Duodenal mucosa (tissue), 2 donors: ENCODE measurements at regions not wholly inside any gene's neighbourhood (a gene's known extent, or its start where the extent isn't known, plus 50 kb on each side); places are given as distances from the start of the nearest gene placed in this dataset.

Experiments used
- H3K27ac ChIP-seq: one replicate; pipeline ENCODE4 v1.7.0; 2013; ENCODE audit warnings: low read depth, low read length
- H3K27me3 ChIP-seq, 2 donors: one replicate each; pipeline ENCODE4 v1.7.0; 2013; ENCODE audit warnings: low read length in 2 of 2, control low read depth in 1 of 2; ENCODE audit not compliant: insufficient read depth in 2 of 2, control insufficient read depth in 1 of 2
- H3K36me3 ChIP-seq, 2 donors: one replicate each; pipeline ENCODE4 v1.7.0; 2013; ENCODE audit warnings: low read length in 2 of 2, control low read depth in 1 of 2; ENCODE audit not compliant: insufficient read depth in 2 of 2, control insufficient read depth in 1 of 2
- H3K4me1 ChIP-seq, 2 donors: one replicate each; pipeline ENCODE4 v1.7.0; 2013; ENCODE audit warnings: low read length in 2 of 2, control low read depth in 1 of 2; ENCODE audit not compliant: insufficient read depth in 2 of 2, control insufficient read depth in 1 of 2
- H3K4me3 ChIP-seq, 2 donors: one replicate each; pipeline ENCODE4 v1.7.0; 2013; ENCODE audit warnings: low read length in 2 of 2, low read depth in 1 of 2
- H3K9ac ChIP-seq, 2 donors: one replicate each; pipeline ENCODE4 v1.7.0; 2013; ENCODE audit warnings: low read length in 2 of 2, low read depth in 1 of 2
- H3K9me3 ChIP-seq, 2 donors: one replicate each; pipeline ENCODE4 v1.7.0; 2013; ENCODE audit warnings: low read length in 2 of 2, control low read depth in 1 of 2; ENCODE audit not compliant: control insufficient read depth in 1 of 2

DNA sequence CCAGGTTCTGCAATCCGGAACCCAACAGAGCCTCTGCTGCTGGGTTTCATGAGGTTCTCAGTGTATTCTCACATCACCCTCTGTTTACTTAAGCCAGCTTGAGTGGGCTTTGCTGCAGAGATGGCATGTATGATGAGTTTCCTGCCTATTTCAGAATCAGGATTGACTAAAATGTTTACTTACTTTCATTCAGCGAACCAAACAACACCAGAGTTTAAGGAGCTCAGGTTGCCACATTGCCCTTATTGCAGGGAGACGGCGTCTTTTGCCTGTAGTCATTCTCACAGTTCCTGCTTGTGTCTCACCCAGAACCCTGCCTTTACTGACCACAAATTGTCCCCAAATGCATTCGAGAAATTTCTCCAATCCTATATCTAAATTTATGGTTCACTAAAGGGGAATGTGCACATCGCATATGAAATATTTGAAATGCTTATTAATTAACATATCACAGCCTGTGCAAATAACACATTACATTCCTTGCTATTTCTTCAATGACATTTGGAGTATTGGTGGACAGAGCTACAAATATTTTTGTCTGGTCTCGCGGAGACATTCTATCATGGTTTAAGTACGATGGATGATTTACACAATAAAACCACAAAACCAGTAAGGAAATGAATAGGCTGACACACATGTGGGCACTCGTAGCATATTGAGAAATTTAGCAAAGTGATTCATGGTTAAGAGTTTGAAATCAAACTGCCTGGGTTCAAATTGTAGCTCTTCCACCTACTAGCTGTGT, 377.2 kb upstream of the CFAP20DC start:
- H3K27ac ChIP-seq: no peak overlapping the region
- no peaks in the 10 kb centered on the region for H3K9me3 ChIP-seq

DNA sequence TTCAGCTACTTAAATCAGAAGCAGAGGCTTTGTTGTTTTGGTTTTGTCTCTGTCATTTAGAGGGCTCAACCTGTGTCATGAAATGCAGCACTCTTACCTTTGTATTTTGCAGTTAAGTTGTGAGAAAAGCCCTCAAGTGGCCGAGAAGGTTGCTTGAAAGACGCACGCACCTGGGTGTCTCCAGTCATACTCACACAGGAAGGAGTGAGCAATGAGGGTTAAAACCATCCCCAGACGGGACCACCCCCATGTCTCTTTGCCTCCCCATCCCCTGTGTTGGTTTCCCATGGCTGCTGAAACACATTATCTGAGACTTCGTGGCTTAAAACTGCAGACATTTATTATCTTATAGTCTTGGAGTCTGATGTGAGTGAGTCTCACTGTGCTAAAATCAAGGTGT, 376.1 kb upstream of the CFAP20DC start:
- Histone ChIP-seq H3K9ac (no peak overlapping the region), H3K4me3 (no peak overlapping the region), H3K27me3 (no peaks in the 10 kb centered on the region), H3K36me3 (no peaks in the 10 kb centered on the region), H3K9me3 (no peaks in the 10 kb centered on the region), H3K27ac (no peak overlapping the region), H3K4me1 (peaks cover 0 to 5% of the 10 kb centered on the region in 2 donors)

More for the DNA sequence above, 377.2 kb upstream of the CFAP20DC start:
- no peaks in the 10 kb centered on the region for H3K36me3 ChIP-seq
- no peaks in the 10 kb centered on the region for H3K27me3 ChIP-seq
- peaks cover 0 to 5% of the 10 kb centered on the region in 2 donors for H3K4me1 ChIP-seq
- H3K4me3 ChIP-seq: no peak overlapping the region
- H3K9ac ChIP-seq: no peak overlapping the region

DNA sequence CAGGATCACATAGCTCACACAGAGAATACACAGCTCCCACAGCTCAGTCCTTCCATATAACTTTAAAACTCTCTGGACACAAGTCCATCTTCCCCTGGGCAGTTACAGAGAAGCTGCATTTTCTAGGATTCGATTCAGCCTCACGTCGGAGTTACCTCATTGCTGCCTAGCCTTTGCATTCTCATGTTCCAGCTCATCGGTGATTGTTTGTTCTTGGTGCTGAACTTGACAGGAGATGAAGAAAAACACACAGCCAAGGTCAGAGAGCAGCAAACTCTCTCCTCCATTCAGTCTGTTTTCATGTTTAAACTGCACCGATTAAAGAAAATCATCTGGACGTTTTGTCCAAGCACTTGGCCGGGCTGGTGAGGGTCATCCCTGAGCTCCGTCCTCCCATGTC, 375.5 kb upstream of the CFAP20DC start:
- Histone ChIP-seq H3K27me3 (no peaks in the 10 kb centered on the region), H3K36me3 (no peaks in the 10 kb centered on the region), H3K4me3 (no peak overlapping the region), H3K4me1 (peaks cover 0 to 5% of the 10 kb centered on the region in 2 donors), H3K9ac (no peak overlapping the region), H3K9me3 (no peaks in the 10 kb centered on the region), H3K27ac (no peak overlapping the region)

DNA sequence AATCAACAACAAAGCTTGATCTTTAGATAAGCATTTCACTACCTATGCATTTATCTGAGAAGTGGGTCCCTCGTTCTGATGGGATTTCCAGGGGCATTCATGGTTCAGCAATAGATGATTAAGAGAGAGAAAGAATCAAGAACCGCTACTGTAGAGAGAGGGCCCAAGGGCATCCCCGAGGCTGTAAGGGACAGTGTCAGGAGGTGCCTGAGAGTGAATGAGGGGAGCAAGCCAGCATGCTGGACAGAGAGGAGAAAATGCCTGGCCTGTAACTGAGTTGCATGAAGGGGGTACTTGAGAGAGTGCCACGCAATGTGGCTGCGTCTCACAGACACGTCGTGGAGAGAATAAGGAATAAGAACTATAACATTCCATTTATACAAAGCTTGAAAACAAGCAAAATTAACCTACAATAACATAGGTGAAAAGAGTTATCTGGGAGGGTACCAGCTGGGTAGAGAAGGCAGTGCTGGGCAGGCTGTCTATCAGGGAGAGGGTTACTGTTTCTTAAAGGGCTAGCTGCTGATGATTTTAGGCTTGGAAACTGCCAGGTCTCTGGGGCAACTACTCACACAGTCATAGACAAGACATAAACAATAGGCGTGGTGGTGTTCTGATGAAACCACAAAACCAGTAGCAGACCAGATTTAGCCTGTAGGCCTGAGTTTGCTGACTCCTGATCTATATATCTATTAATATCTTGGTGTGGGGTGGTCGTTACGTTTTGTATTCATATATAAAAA, 374.6 kb upstream of the CFAP20DC start:
- Histone ChIP-seq H3K9ac (no peak overlapping the region), H3K4me3 (no peak overlapping the region), H3K4me1 (peaks cover 0 to 5% of the 10 kb centered on the region in 2 donors), H3K9me3 (no peaks in the 10 kb centered on the region), H3K36me3 (no peaks in the 10 kb centered on the region), H3K27ac (no peak overlapping the region), H3K27me3 (no peaks in the 10 kb centered on the region)

DNA sequence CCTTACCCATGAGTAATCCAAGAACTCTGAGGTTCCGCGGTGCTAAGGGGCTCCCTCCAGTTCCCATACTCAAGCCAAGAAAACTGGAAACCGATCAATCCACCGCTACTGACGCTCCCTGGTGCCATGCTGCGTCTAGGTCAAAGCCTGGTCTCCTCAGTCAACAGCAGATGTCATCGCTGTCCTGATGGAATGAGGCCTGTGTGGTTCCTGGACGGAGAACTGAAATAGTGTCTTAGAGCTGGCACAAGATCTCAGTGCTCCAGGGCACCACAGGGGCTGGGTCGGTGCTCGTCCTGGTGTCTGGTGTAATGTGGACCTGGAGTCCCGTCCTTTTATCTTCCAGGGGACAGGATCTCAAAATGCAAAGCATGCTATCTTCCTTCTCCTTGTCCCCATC, 373.9 kb upstream of the CFAP20DC start:
- Histone ChIP-seq H3K27me3 (no peaks in the 10 kb centered on the region), H3K4me3 (no peak overlapping the region), H3K36me3 (no peaks in the 10 kb centered on the region), H3K27ac (no peak overlapping the region), H3K9ac (no peak overlapping the region), H3K4me1 (peaks cover 0 to 5% of the 10 kb centered on the region in 2 donors), H3K9me3 (no peaks in the 10 kb centered on the region)

DNA sequence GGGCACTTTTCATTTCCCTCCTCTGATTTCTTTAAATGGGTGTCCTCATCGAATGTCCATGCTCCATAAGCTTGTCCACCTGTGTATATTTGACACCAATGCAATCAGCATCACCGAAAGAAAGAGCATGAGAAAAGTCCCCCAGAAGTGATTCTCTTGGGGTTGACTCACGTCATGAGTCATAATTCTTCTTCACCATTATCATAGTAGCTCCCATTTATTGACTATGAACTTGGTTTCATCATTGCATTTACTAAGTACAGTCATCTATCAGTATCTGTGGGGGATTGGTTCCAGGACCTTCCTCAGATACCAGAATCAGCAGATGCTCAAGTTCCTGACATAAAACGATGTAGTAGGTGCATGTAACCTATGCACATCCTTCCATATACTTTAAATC, 372.5 kb upstream of the CFAP20DC start:
- H3K9ac ChIP-seq: no peak overlapping the region
- no peak overlapping the region for H3K4me3 ChIP-seq
- H3K4me1 ChIP-seq: peaks cover 0 to under 1% of the 10 kb centered on the region in 2 donors
- no peak overlapping the region for H3K27ac ChIP-seq
- H3K27me3 ChIP-seq: no peaks in the 10 kb centered on the region
- H3K9me3 ChIP-seq: no peaks in the 10 kb centered on the region
- H3K36me3 ChIP-seq: no peaks in the 10 kb centered on the region

DNA sequence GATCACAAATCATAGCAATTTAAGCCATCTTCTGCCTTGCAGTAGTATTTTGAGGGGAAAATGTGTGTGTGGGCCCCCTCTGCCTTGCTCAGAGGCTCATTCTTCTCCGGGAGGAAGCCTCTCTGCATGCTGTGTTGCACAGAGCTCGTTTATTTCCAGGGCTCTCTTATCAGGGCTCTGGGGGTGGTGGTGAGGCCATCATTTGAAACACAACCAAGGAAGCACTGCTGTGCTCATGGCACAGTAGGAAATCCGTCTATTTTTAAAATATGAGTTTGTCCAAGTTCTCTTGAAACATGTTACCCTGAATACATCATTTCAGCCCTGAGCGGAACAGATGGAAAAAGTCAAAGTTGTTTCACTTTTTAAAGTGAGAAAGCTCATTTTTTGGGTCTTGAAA, 369.0 kb upstream of the CFAP20DC start:
- H3K27ac ChIP-seq: no peak overlapping the region
- no peaks in the 10 kb centered on the region for H3K4me1 ChIP-seq
- no peak overlapping the region for H3K4me3 ChIP-seq
- H3K36me3 ChIP-seq: no peaks in the 10 kb centered on the region
- no peaks in the 10 kb centered on the region for H3K9me3 ChIP-seq
- no peak overlapping the region for H3K9ac ChIP-seq
- H3K27me3 ChIP-seq: no peaks in the 10 kb centered on the region

DNA sequence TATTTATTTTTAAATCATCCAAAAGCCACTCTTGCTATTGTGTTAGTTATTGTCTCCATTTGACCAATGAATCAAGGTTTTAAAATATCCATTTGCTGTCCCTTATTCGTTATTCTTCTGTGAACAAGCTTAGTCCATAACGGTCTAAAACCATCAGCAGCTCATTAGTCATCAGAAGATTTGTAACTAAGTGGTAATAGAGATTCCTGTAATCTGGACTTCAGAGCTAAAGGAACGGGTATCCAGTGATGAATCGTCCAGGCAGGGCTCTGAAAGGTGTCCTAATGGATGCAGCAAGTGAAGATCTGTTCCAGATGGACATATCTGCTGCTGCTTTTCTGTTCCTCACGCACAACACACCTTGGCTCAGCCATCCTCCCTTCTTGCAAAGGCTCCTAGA, 362.7 kb upstream of the CFAP20DC start:
- Histone ChIP-seq H3K9ac (no peak overlapping the region), H3K27me3 (no peaks in the 10 kb centered on the region), H3K36me3 (no peaks in the 10 kb centered on the region), H3K4me1 (peaks cover 0 to 4% of the 10 kb centered on the region in 2 donors), H3K27ac (no peak overlapping the region), H3K9me3 (no peaks in the 10 kb centered on the region), H3K4me3 (no peak overlapping the region)

DNA sequence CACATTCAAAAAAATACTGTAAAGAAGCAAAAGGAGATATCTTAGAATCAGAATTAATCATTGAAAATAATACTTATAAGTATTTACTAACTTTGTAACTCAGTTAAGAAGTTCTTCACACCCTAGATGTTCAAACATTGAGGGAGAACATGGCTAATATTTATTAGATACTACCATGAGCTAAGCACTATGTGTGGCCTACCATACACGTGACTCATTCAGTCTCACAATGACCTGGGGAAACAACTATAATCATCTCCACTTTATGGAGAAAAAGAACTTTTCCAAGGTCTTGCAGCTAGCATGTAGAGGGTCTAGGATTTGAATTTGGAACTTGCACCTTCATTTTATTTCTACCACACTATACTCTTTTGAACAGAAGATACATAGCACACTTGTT, 361.9 kb upstream of the CFAP20DC start:
- Histone ChIP-seq H3K4me3 (no peak overlapping the region), H3K9me3 (no peaks in the 10 kb centered on the region), H3K9ac (no peak overlapping the region), H3K27ac (no peak overlapping the region), H3K4me1 (peaks cover 0 to 7% of the 10 kb centered on the region in 2 donors), H3K36me3 (no peaks in the 10 kb centered on the region), H3K27me3 (no peaks in the 10 kb centered on the region)

DNA sequence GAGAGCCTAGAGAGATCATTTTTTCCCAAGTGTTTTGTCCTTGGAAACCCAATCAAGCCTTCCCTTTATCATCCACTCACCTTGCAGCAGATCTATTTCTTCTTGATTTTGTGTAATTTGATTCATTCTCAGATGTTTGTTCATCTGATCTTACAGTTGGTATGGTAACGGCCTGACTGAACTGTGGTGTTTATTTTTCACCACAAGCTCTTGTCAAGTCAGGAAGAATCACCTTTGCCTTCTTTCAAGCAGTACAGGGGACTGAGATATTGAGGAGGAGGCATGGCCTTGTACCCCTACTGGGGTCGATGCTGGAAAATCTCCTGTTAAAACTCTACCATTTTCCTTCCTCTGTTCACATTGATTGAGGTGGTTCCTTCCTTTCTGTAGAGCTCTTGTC, 361.4 kb upstream of the CFAP20DC start:
- Histone ChIP-seq H3K9ac (no peak overlapping the region), H3K27me3 (no peaks in the 10 kb centered on the region), H3K27ac (no peak overlapping the region), H3K4me1 (peaks cover 0 to 7% of the 10 kb centered on the region in 2 donors), H3K4me3 (no peak overlapping the region), H3K36me3 (no peaks in the 10 kb centered on the region), H3K9me3 (no peaks in the 10 kb centered on the region)
